ENCODE measurements at regions not wholly inside any gene's neighbourhood (a gene's known extent, or its start where the extent isn't known, plus 50 kb on each side); places are given as distances from the start of the nearest gene placed in this dataset.

DNA sequence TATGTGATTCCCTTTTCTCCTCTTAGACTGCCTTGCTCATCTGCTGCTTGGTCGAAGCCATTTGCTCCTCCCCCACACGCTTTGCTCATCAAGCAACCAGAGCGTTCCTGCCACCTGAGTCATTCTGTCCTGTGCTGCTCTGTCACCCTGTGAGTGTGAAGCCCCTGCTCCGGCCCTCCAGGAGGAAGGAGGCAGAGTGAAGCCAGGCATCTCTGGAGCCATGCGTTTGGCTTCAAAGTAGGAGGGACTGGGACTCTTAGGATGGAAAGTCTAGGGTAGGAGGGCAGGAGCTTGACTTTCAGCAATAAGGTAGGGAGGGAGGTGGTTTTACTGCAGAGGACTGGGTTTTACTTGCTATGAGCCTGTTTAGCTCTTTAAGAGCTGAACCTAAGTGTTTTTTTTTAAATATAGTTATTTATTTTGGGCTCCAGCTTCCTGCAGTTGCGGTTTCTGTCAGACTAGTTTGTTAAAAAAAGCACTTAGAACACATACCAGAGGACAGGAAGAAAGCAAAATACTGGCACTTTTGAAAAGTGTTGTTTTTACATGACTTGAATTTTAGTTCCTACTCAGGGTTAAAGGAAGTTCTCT is 63.6 kb downstream of the SPINK2 start:
- Histone ChIP-seq H3K79me2 (ENCODE audit: insufficient read depth, low read length) (no peaks in the 10 kb centered on the region), H3K9me2 (replicated peaks; ENCODE audit: low read depth, low read length) (no peaks in the 10 kb centered on the region), H3K4me1 (ENCODE audit: insufficient read depth, low read length, poor library complexity, severe bottlenecking) (peaks cover 43% of the 10 kb centered on the region), H3K9me3 (ENCODE audit: insufficient read depth, low read depth, low read length) (no peaks in the 10 kb centered on the region), H3K36me3 (ENCODE audit: insufficient read depth, low read length) (no peaks in the 10 kb centered on the region), H3K4me3 (ENCODE audit: low read length, poor library complexity, severe bottlenecking) (peak overlapping the region; percentile 64), H3K9ac (ENCODE audit: low read depth, low read length, poor library complexity, severe bottlenecking) (peak overlapping the region; percentile 67), H2AFZ (ENCODE audit: low read length) (peak overlapping the region; percentile 54), H4K20me1 (ENCODE audit: insufficient read depth, low read length, poor library complexity, severe bottlenecking) (no peaks in the 10 kb centered on the region), H3K4me2 (ENCODE audit: low read depth, low read length, poor library complexity, severe bottlenecking) (peak overlapping the region; percentile 80), H3K27me3 (ENCODE audit: insufficient read depth, low read length, poor library complexity, severe bottlenecking) (no peaks in the 10 kb centered on the region), H3F3A (ENCODE audit: low read depth) (peaks cover 9% of the 10 kb centered on the region; the same call in 1 of the 2 replicates)
- TF ChIP-seq EZH2phosphoT487 (IDR thresholded peaks at IDR 0.05; ENCODE audit: borderline replicate concordance): no peak
- no peak for TF ChIP-seq CTCF (conservative IDR thresholded peaks at IDR 0.05; ENCODE audit: low read length)

DNA sequence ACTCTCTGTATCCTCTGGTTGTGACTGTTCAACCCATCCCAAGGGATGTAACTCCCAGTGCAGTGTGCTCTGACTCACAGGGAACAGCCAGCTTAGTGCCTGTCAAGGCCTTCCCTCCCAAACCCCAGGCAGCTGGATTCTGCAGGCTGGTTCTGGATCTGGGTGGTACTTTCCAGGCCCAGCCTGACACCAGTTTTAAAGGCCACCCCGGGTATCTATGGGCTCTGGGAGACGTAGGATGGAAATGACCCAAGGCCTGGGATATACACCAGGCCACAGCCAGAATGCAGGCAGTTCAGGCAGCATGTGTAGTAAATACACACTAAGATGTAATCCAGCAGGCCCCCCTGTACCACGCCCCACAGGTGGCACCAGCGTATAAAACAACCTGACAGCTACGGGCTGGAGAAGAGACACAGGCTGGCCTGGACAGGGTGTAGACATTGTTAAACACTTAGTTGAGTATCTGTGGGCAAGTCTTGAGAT is 64.2 kb downstream of the SPINK2 start:
- H3K27me3 ChIP-seq (ENCODE audit: insufficient read depth, low read length, poor library complexity, severe bottlenecking): no peaks in the 10 kb centered on the region
- H3K79me2 ChIP-seq (ENCODE audit: insufficient read depth, low read length): no peaks in the 10 kb centered on the region
- peaks cover 49% of the 10 kb centered on the region for H3K4me1 ChIP-seq (ENCODE audit: insufficient read depth, low read length, poor library complexity, severe bottlenecking)
- H3K4me3 ChIP-seq (ENCODE audit: low read length, poor library complexity, severe bottlenecking): peak overlapping the region; percentile 64
- H3K4me2 ChIP-seq (ENCODE audit: low read depth, low read length, poor library complexity, severe bottlenecking): peak overlapping the region; percentile 80
- no peaks in the 10 kb centered on the region for H3K9me3 ChIP-seq (ENCODE audit: insufficient read depth, low read depth, low read length)
- peaks cover 9% of the 10 kb centered on the region; the same call in 1 of the 2 replicates for H3F3A ChIP-seq (ENCODE audit: low read depth)
- no peaks in the 10 kb centered on the region for H3K36me3 ChIP-seq (ENCODE audit: insufficient read depth, low read length)
- H4K20me1 ChIP-seq (ENCODE audit: insufficient read depth, low read length, poor library complexity, severe bottlenecking): no peaks in the 10 kb centered on the region
- H2AFZ ChIP-seq (ENCODE audit: low read length): peak overlapping the region; percentile 54; the same call in 1 of the 2 replicates
- H3K9ac ChIP-seq (ENCODE audit: low read depth, low read length, poor library complexity, severe bottlenecking): peak overlapping the region; percentile 67
- H3K9me2 ChIP-seq (replicated peaks; ENCODE audit: low read depth, low read length): no peaks in the 10 kb centered on the region
- TF ChIP-seq CTCF (conservative IDR thresholded peaks at IDR 0.05; ENCODE audit: low read length): no peak
- no peak for TF ChIP-seq EZH2phosphoT487 (IDR thresholded peaks at IDR 0.05; ENCODE audit: borderline replicate concordance)

DNA sequence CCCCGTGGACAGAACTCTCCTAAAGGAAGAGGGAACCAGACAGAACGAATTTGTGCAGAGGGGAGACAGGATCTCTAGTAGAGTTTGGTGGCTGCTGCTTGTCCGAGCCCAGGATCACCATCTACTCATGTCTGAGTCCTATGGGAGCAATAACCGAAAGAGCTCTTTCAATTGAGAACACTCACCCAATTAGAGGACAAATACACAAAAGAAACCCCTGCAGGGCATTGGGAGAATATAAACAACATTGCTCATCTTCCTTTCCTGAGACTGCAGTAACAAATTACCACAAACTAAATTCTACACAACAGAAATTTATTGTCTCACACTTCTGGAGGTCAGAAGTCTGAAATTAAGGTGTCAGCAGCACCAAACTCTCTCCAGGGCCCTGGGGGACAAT is 65.6 kb downstream of the SPINK2 start:
- H3K4me3 ChIP-seq (ENCODE audit: low read length, poor library complexity, severe bottlenecking): no peak overlapping the region
- H3K9me2 ChIP-seq (replicated peaks; ENCODE audit: low read depth, low read length): no peaks in the 10 kb centered on the region
- TF ChIP-seq CTCF (conservative IDR thresholded peaks at IDR 0.05; ENCODE audit: low read length) (no peak), EZH2phosphoT487 (IDR thresholded peaks at IDR 0.05; ENCODE audit: borderline replicate concordance) (no peak)
- H3K79me2 ChIP-seq (ENCODE audit: insufficient read depth, low read length): no peaks in the 10 kb centered on the region
- no peaks in the 10 kb centered on the region for H3K36me3 ChIP-seq (ENCODE audit: insufficient read depth, low read length)
- peaks cover 9% of the 10 kb centered on the region; the same call in 1 of the 2 replicates for H3F3A ChIP-seq (ENCODE audit: low read depth)
- 0 out of 2 replicates have a peak overlapping the region, but pooled peaks have one; percentile 31 for H2AFZ ChIP-seq (ENCODE audit: low read length)
- no peaks in the 10 kb centered on the region for H3K27me3 ChIP-seq (ENCODE audit: insufficient read depth, low read length, poor library complexity, severe bottlenecking)
- no peak overlapping the region for H3K9ac ChIP-seq (ENCODE audit: low read depth, low read length, poor library complexity, severe bottlenecking)
- peaks cover 51% of the 10 kb centered on the region for H3K4me1 ChIP-seq (ENCODE audit: insufficient read depth, low read length, poor library complexity, severe bottlenecking)
- H3K4me2 ChIP-seq (ENCODE audit: low read depth, low read length, poor library complexity, severe bottlenecking): no peak overlapping the region
- H3K9me3 ChIP-seq (ENCODE audit: insufficient read depth, low read depth, low read length): no peaks in the 10 kb centered on the region
- H4K20me1 ChIP-seq (ENCODE audit: insufficient read depth, low read length, poor library complexity, severe bottlenecking): no peaks in the 10 kb centered on the region
